C4-2B (cell line): ENCODE measurements at regions not wholly inside any gene's neighbourhood (a gene's known extent, or its start where the extent isn't known, plus 50 kb on each side); places are given as distances from the start of the nearest gene placed in this dataset.

Experiments
- H3K27ac ChIP-seq: fragments of 450-650 bp; 2 replicates; pipeline ENCODE4 v1.5.1; 2017
- CTCF ChIP-seq: fragments of 450-650 bp; conservative IDR thresholded peaks from 2 replicates; pipeline ENCODE4 v1.5.1; 2017; ENCODE audit warnings: mild to moderate bottlenecking
- ZFX ChIP-seq: fragments of 450-650 bp; IDR thresholded peaks from 2 replicates; pipeline ENCODE4 v1.6.1; 2017

- TF ChIP-seq ZFX (no peak), CTCF (no peak)
- H3K27ac ChIP-seq: no peak overlapping the region
These were observed 221.8 kb upstream of the GYPA start for GRCh38 chr4:144362366-144362765.

- no peak overlapping the region for H3K27ac ChIP-seq
- TF ChIP-seq CTCF: no peak
- no peak for TF ChIP-seq ZFX
These were observed 223.4 kb upstream of the GYPA start for GRCh38 chr4:144363890-144364289.

GRCh38 chr4:144366425-144366824 lies 225.9 kb upstream of the GYPA start:
- TF ChIP-seq CTCF (no peak), ZFX (no peak)
- no peak overlapping the region for H3K27ac ChIP-seq

- TF ChIP-seq ZFX (no peak), CTCF (no peak)
- H3K27ac ChIP-seq: no peak overlapping the region
These were observed 231.0 kb upstream of the GYPA start for GRCh38 chr4:144371485-144371884.

GRCh38 chr4:144374065-144374464 lies 233.5 kb upstream of the GYPA start:
- H3K27ac ChIP-seq: no peak overlapping the region
- no peak for TF ChIP-seq CTCF
- no peak for TF ChIP-seq ZFX

GRCh38 chr4:144376866-144377265 lies 236.3 kb upstream of the GYPA start:
- H3K27ac ChIP-seq: no peak overlapping the region
- TF ChIP-seq CTCF: no peak
- TF ChIP-seq ZFX: no peak

- TF ChIP-seq CTCF: no peak
- TF ChIP-seq ZFX: no peak
- H3K27ac ChIP-seq: no peak overlapping the region
These were observed 243.9 kb upstream of the GYPA start for GRCh38 chr4:144384408-144384807.

- TF ChIP-seq ZFX (no peak), CTCF (no peak)
- no peak overlapping the region for H3K27ac ChIP-seq
These were observed 246.0 kb upstream of the HHIP start for GRCh38 chr4:144399927-144400326.
